ENCODE measurements at regions not wholly inside any gene's neighbourhood (a gene's known extent, or its start where the extent isn't known, plus 50 kb on each side); places are given as distances from the start of the nearest gene placed in this dataset.

DNA sequence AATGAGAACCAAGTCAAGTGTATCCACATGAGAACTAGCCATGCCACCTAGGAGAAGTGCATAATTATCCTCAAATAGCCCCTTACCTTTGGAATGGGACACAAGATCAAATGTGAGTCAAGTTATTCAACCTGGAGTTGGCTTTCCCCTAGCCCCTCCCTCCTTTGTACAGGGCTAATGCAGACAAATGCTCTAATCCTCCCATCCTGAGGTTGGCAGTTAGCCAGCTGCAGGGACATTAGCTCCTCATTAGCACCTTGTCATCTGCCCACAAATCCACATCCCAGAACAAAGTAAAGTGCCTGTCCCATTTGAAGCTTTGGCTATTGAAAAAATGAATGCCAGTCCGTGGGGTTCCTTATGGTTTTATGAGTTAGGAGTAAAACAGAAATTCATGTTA, 294.1 kb upstream of the FANCL start:
- Histone ChIP-seq H3K4me3 (ENCODE audit: low read depth, low read length, poor library complexity, severe bottlenecking) (no peak overlapping the region), H2AFZ (ENCODE audit: low read length) (no peak overlapping the region), H3K4me2 (ENCODE audit: low read length) (no peak overlapping the region), H4K20me1 (ENCODE audit: insufficient read depth, low read length) (no peaks in the 10 kb centered on the region), H3K4me1 (ENCODE audit: insufficient read depth, low read length, severe bottlenecking) (no peaks in the 10 kb centered on the region), H3K9ac (ENCODE audit: low read length) (no peak overlapping the region), H3K79me2 (ENCODE audit: insufficient read depth, low read length) (no peaks in the 10 kb centered on the region), H3K9me3 (ENCODE audit: low read length) (no peaks in the 10 kb centered on the region), H3K9me2 (ENCODE audit: low read depth, low read length) (no peaks in the 10 kb centered on the region), H3K27ac (ENCODE audit: low read depth, low read length, poor library complexity, severe bottlenecking) (no peak overlapping the region), H3K36me3 (ENCODE audit: insufficient read depth, low read length) (no peaks in the 10 kb centered on the region), H3K27me3 (ENCODE audit: insufficient read depth, low read length) (no peaks in the 10 kb centered on the region), H3F3A (ENCODE audit: insufficient read depth, low read length) (no peaks in the 10 kb centered on the region)
- no peak for TF ChIP-seq EZH2 (IDR thresholded peaks at IDR 0.05; ENCODE audit: borderline replicate concordance, low read length)
- TF ChIP-seq, protein P1, sequence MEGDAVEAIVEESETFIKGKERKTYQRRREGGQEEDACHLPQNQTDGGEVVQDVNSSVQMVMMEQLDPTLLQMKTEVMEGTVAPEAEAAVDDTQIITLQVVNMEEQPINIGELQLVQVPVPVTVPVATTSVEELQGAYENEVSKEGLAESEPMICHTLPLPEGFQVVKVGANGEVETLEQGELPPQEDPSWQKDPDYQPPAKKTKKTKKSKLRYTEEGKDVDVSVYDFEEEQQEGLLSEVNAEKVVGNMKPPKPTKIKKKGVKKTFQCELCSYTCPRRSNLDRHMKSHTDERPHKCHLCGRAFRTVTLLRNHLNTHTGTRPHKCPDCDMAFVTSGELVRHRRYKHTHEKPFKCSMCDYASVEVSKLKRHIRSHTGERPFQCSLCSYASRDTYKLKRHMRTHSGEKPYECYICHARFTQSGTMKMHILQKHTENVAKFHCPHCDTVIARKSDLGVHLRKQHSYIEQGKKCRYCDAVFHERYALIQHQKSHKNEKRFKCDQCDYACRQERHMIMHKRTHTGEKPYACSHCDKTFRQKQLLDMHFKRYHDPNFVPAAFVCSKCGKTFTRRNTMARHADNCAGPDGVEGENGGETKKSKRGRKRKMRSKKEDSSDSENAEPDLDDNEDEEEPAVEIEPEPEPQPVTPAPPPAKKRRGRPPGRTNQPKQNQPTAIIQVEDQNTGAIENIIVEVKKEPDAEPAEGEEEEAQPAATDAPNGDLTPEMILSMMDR (IDR thresholded peaks at IDR 0.05; ENCODE audit: low read length) = no peak

DNA sequence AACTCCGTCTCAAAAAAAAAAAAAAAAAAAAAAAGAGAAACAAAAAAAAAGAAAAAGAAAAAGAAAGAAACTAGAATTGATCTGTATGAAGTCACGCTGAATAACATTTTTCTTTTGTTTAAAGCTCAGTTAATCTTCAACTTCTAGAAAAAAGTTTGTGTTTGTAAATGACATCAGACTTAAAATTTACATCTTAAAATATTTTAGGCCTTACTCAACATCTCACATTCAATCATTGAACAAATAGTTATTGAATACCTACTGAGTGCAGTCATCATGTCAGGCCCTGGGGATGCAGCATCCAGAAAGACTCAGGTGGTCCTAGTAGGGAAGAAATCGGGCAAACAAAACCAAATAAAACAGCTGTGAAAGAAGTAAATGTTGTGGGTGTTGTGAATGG, 292.3 kb upstream of the FANCL start:
- Histone ChIP-seq H4K20me1 (ENCODE audit: insufficient read depth, low read length) (no peaks in the 10 kb centered on the region), H3K9me3 (ENCODE audit: low read length) (no peaks in the 10 kb centered on the region), H3F3A (ENCODE audit: insufficient read depth, low read length) (no peaks in the 10 kb centered on the region), H3K27ac (ENCODE audit: low read depth, low read length, poor library complexity, severe bottlenecking) (no peak overlapping the region), H3K9me2 (ENCODE audit: low read depth, low read length) (no peaks in the 10 kb centered on the region), H3K4me1 (ENCODE audit: insufficient read depth, low read length, severe bottlenecking) (no peaks in the 10 kb centered on the region), H3K36me3 (ENCODE audit: insufficient read depth, low read length) (no peaks in the 10 kb centered on the region), H3K9ac (ENCODE audit: low read length) (no peak overlapping the region), H3K4me3 (ENCODE audit: low read depth, low read length, poor library complexity, severe bottlenecking) (no peak overlapping the region), H3K27me3 (ENCODE audit: insufficient read depth, low read length) (no peaks in the 10 kb centered on the region), H2AFZ (ENCODE audit: low read length) (no peak overlapping the region), H3K79me2 (ENCODE audit: insufficient read depth, low read length) (no peaks in the 10 kb centered on the region), H3K4me2 (ENCODE audit: low read length) (no peak overlapping the region)
- TF ChIP-seq, protein P1 (IDR thresholded peaks at IDR 0.05; ENCODE audit: low read length) = no peak
- TF ChIP-seq EZH2 (IDR thresholded peaks at IDR 0.05; ENCODE audit: borderline replicate concordance, low read length) = no peak

- H3K4me1 ChIP-seq (ENCODE audit: insufficient read depth, low read length, severe bottlenecking) = no peaks in the 10 kb centered on the region
- no peaks in the 10 kb centered on the region for H4K20me1 ChIP-seq (ENCODE audit: insufficient read depth, low read length)
- H3K36me3 ChIP-seq (ENCODE audit: insufficient read depth, low read length) = no peaks in the 10 kb centered on the region
- no peak overlapping the region for H2AFZ ChIP-seq (ENCODE audit: low read length)
- H3K27ac ChIP-seq (ENCODE audit: low read depth, low read length, poor library complexity, severe bottlenecking) = no peak overlapping the region
- no peak overlapping the region for H3K4me3 ChIP-seq (ENCODE audit: low read depth, low read length, poor library complexity, severe bottlenecking)
- H3K9me2 ChIP-seq (ENCODE audit: low read depth, low read length) = no peaks in the 10 kb centered on the region
- TF ChIP-seq EZH2 (IDR thresholded peaks at IDR 0.05; ENCODE audit: borderline replicate concordance, low read length) = no peak
- TF ChIP-seq, protein P1 (IDR thresholded peaks at IDR 0.05; ENCODE audit: low read length) = no peak
- no peak overlapping the region for H3K4me2 ChIP-seq (ENCODE audit: low read length)
- H3K9ac ChIP-seq (ENCODE audit: low read length) = no peak overlapping the region
- H3K79me2 ChIP-seq (ENCODE audit: insufficient read depth, low read length) = no peaks in the 10 kb centered on the region
- no peaks in the 10 kb centered on the region for H3K9me3 ChIP-seq (ENCODE audit: low read length)
- H3F3A ChIP-seq (ENCODE audit: insufficient read depth, low read length) = no peaks in the 10 kb centered on the region
- H3K27me3 ChIP-seq (ENCODE audit: insufficient read depth, low read length) = no peaks in the 10 kb centered on the region
Observed at GRCh38 chr2:58532641-58533040, 291.5 kb upstream of the FANCL start.

Measured in OCI-LY1 (cell line).